IMR-90 (cell line): ENCODE measurements at regions not wholly inside any gene's neighbourhood (a gene's known extent, or its start where the extent isn't known, plus 50 kb on each side); places are given as distances from the start of the nearest gene placed in this dataset.

Experiments used
- CEBPB ChIP-seq: IDR thresholded peaks from 2 replicates; pipeline ENCODE4 v1.6.1; 2012; ENCODE audit warnings: low read depth, low read length, improper control_type of control experiment
- CTCF ChIP-seq: conservative IDR thresholded peaks from 2 replicates; pipeline ENCODE4 v1.5.1; 2012; ENCODE audit warnings: mild to moderate bottlenecking, low read depth, low read length, improper control_type of control experiment
- MXI1 ChIP-seq: IDR thresholded peaks from 2 replicates; pipeline ENCODE4 v1.6.1; 2012; ENCODE audit warnings: low read depth, mild to moderate bottlenecking, low read length, moderate library complexity, borderline replicate concordance
- RFX5 ChIP-seq: IDR thresholded peaks from 2 replicates; pipeline ENCODE4 v1.8.0; 2012; ENCODE audit warnings: low read depth, mild to moderate bottlenecking, low read length, moderate library complexity

GRCh38 chr4:35246493-35246892 is 997.8 kb downstream of the ARAP2 start:
- TF ChIP-seq CTCF (no peak), MXI1 (no peak), RFX5 (no peak), CEBPB (no peak)
